ENCODE measurements at regions not wholly inside any gene's neighbourhood (a gene's known extent, or its start where the extent isn't known, plus 50 kb on each side); places are given as distances from the start of the nearest gene placed in this dataset.

DNA sequence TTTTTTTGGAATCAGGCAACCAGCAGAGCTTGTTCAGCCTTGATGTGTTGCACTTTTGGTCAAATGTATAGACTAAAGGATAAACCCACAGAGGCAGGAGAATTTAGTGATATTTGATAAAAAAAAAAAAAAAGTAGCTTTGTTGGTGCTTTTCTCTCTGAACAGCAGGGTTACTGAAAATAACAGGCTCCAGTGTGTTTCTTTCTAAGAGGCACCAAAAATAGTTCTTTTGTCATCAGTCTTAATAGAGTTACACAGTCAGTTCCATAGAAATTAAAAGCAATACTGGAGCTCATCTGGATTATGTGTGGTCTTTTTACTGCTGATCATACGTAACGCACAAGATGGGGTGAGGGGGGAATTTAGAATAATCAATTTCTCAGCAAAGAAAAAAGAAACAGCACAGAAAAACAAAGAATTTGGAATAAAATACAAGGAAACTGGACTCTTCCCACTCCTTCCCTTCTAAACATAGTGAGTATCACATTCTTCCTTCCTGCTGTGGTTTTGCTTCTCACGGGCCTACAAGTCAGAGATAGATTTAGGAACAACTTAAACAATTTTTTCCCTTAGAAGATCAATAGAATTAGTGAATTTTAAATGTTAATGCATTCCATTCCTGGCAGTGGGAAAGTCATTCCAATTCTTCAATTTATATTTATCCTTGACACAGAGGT is 178.8 kb upstream of the AKR1E2 start:
- Histone ChIP-seq H3T11ph (ENCODE audit: low read length) (no peak overlapping the region), H3K9me3 (ENCODE audit: control insufficient read depth, low read depth, low read length) (no peaks in the 10 kb centered on the region), H2BK20ac (ENCODE audit: low read depth, low read length, poor library complexity, severe bottlenecking) (no peak overlapping the region), H3K4me1 (ENCODE audit: insufficient read depth, low read length) (no peaks in the 10 kb centered on the region; the same call in 1 of the 2 replicates), H2BK15ac (ENCODE audit: low read depth, low read length) (no peak overlapping the region), H4K91ac (ENCODE audit: insufficient read length, low read depth, low read length) (no peak overlapping the region), H3K23me2 (ENCODE audit: insufficient read length, low read depth, low read length, poor library complexity, severe bottlenecking) (no peaks in the 10 kb centered on the region), H2BK120ac (ENCODE audit: low read depth, low read length, poor library complexity, severe bottlenecking) (no peak overlapping the region), H2BK12ac (ENCODE audit: insufficient read length, low read depth, low read length) (no peak overlapping the region), H3K27ac (ENCODE audit: insufficient read length, low read depth, low read length) (no peak overlapping the region), H3K23ac (ENCODE audit: insufficient read length, low read depth, low read length) (no peak overlapping the region), H4K20me1 (ENCODE audit: control insufficient read depth, insufficient read depth, insufficient read length) (no peaks in the 10 kb centered on the region), H3K9ac (ENCODE audit: extremely low read depth, insufficient read length, low read length) (no peak overlapping the region), H3K4me2 (ENCODE audit: insufficient read depth, insufficient read length, low read length) (no peak overlapping the region), H2AK5ac (ENCODE audit: insufficient read length, low read length) (no peak overlapping the region), H3K27me3 (ENCODE audit: insufficient read depth, low read length) (no peaks in the 10 kb centered on the region), H3K18ac (ENCODE audit: insufficient read length, low read depth, low read length) (no peak overlapping the region), H4K8ac (replicated peaks; ENCODE audit: insufficient read length, low read depth, low read length) (no peak overlapping the region), H2BK5ac (ENCODE audit: insufficient read length, low read length) (no peak overlapping the region), H3K4ac (ENCODE audit: low read depth, low read length) (no peak overlapping the region), H3K14ac (ENCODE audit: insufficient read depth, low read length) (no peak overlapping the region), H2AFZ (ENCODE audit: low read length) (no peak overlapping the region), H4K5ac (ENCODE audit: insufficient read length, low read depth, low read length) (no peak overlapping the region), H3K56ac (ENCODE audit: insufficient read length, low read depth, low read length) (no peak overlapping the region), H3K79me1 (ENCODE audit: insufficient read depth, low read depth, low read length, poor library complexity, severe bottlenecking) (no peaks in the 10 kb centered on the region), H3K79me2 (ENCODE audit: insufficient read depth, low read length) (no peaks in the 10 kb centered on the region)
- H3K9me3 Mint-ChIP-seq, result no peaks in the 10 kb centered on the region
- peaks cover 3 to 8% of the 10 kb centered on the region in 2 experiments; a peak in 3 of 4 replicates for H3K4me1 Mint-ChIP-seq
- H3K4me3 Mint-ChIP-seq, result no peak overlapping the region
- no peaks in the 10 kb centered on the region for H3K27me3 Mint-ChIP-seq (ENCODE audit: low read depth)
- no CpG with 5 or more reads among the region's 3 CpGs for WGBS (ENCODE audit: extremely low coverage, insufficient read length, low lambda C conversion rate)
- DNase-seq, result no peak
- no peak overlapping the region for H3K27ac Mint-ChIP-seq
- no peaks in the 10 kb centered on the region for H3K36me3 Mint-ChIP-seq (ENCODE audit: insufficient read depth in 1 of 3, low read depth in 3 of 3)
- TF ChIP-seq, protein P1, sequence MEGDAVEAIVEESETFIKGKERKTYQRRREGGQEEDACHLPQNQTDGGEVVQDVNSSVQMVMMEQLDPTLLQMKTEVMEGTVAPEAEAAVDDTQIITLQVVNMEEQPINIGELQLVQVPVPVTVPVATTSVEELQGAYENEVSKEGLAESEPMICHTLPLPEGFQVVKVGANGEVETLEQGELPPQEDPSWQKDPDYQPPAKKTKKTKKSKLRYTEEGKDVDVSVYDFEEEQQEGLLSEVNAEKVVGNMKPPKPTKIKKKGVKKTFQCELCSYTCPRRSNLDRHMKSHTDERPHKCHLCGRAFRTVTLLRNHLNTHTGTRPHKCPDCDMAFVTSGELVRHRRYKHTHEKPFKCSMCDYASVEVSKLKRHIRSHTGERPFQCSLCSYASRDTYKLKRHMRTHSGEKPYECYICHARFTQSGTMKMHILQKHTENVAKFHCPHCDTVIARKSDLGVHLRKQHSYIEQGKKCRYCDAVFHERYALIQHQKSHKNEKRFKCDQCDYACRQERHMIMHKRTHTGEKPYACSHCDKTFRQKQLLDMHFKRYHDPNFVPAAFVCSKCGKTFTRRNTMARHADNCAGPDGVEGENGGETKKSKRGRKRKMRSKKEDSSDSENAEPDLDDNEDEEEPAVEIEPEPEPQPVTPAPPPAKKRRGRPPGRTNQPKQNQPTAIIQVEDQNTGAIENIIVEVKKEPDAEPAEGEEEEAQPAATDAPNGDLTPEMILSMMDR (conservative IDR thresholded peaks at IDR 0.05), result no peak
